Lower leg skin (tissue), 4 donors: ENCODE measurements at regions not wholly inside any gene's neighbourhood (a gene's known extent, or its start where the extent isn't known, plus 50 kb on each side); places are given as distances from the start of the nearest gene placed in this dataset.

Source experiments
- DNase-seq, 2 donors: peaks; one replicate each; pipeline ENCODE4 v3.0.0-alpha.2; 2019; ENCODE audit warnings: low spot score in 2 of 2
- H3K4me3 ChIP-seq: fragments of 200-600 bp; sonication (generic); 2 replicates; pipeline ENCODE4 v1.5.1; 2017; ENCODE audit warnings: mild to moderate bottlenecking, low read depth; ENCODE audit not compliant: poor library complexity, severe bottlenecking
- POLR2A ChIP-seq, 2 donors: fragments of 450-650 bp; IDR thresholded peaks; one replicate each; pipeline ENCODE4 v1.6.1; 2016 to 2017; ENCODE audit warnings: antibody characterized with exemption in 2 of 2, mild to moderate bottlenecking in 1 of 2, moderate library complexity in 1 of 2
- WGBS, 2 donors: methylation state at CpG; one replicate each; pipeline ENCODE4 v1.1.5; 2018; 5-methylcytosine and 5-hydroxymethylcytosine counted together
- intact Hi-C: fragments of 100-400 bp; cut with DNase I; formaldehyde crosslinking; loops from one replicate; pipeline ENCODE4 v1.15.0; 2023; ENCODE audit warnings: low total_unique reads
- TF ChIP-seq, protein P1 (sequence below), 3 donors: fragments of 450-650 bp; IDR thresholded peaks; one replicate each; pipeline ENCODE4 v1.5.1; 2016; ENCODE audit warnings: antibody characterized with exemption in 3 of 3, mild to moderate bottlenecking in 3 of 3, moderate library complexity in 2 of 3

GRCh38 chr6:163844357-163844756 is 429.8 kb downstream of the QKI start:
- WGBS, 2 donors: 92 to 93% methylated on average over 7 of the region's 7 CpGs
- intact Hi-C loops: no loop called here
- no peak for DNase-seq
- H3K4me3 ChIP-seq: no peak overlapping the region
- no peak for TF ChIP-seq POLR2A (IDR thresholded peaks at IDR 0.05)
- TF ChIP-seq, protein P1, sequence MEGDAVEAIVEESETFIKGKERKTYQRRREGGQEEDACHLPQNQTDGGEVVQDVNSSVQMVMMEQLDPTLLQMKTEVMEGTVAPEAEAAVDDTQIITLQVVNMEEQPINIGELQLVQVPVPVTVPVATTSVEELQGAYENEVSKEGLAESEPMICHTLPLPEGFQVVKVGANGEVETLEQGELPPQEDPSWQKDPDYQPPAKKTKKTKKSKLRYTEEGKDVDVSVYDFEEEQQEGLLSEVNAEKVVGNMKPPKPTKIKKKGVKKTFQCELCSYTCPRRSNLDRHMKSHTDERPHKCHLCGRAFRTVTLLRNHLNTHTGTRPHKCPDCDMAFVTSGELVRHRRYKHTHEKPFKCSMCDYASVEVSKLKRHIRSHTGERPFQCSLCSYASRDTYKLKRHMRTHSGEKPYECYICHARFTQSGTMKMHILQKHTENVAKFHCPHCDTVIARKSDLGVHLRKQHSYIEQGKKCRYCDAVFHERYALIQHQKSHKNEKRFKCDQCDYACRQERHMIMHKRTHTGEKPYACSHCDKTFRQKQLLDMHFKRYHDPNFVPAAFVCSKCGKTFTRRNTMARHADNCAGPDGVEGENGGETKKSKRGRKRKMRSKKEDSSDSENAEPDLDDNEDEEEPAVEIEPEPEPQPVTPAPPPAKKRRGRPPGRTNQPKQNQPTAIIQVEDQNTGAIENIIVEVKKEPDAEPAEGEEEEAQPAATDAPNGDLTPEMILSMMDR (IDR thresholded peaks at IDR 0.05): no peak

GRCh38 chr6:163843218-163843617 is 428.7 kb downstream of the QKI start:
- no peak for DNase-seq
- WGBS, 2 donors: 65 to 67% methylated on average over 3 of the region's 3 CpGs
- intact Hi-C loops: no loop called here
- TF ChIP-seq POLR2A (IDR thresholded peaks at IDR 0.05): no peak
- TF ChIP-seq, protein P1 (IDR thresholded peaks at IDR 0.05): no peak
- no peak overlapping the region for H3K4me3 ChIP-seq

GRCh38 chr6:163842467-163842866 is 427.9 kb downstream of the QKI start:
- no peak for DNase-seq
- no peak overlapping the region for H3K4me3 ChIP-seq
- intact Hi-C loops: no loop called here
- TF ChIP-seq, protein P1 (IDR thresholded peaks at IDR 0.05): no peak
- no peak for TF ChIP-seq POLR2A (IDR thresholded peaks at IDR 0.05)

GRCh38 chr6:163841733-163842132 is 427.2 kb downstream of the QKI start:
- TF ChIP-seq, protein P1 (IDR thresholded peaks at IDR 0.05): no peak
- no peak for TF ChIP-seq POLR2A (IDR thresholded peaks at IDR 0.05)
- 78 to 100% methylated on average over 1 to 3 of the region's 3 CpGs for WGBS, 2 donors
- H3K4me3 ChIP-seq: no peak overlapping the region
- intact Hi-C loops: no loop called here
- DNase-seq: no peak

DNA sequence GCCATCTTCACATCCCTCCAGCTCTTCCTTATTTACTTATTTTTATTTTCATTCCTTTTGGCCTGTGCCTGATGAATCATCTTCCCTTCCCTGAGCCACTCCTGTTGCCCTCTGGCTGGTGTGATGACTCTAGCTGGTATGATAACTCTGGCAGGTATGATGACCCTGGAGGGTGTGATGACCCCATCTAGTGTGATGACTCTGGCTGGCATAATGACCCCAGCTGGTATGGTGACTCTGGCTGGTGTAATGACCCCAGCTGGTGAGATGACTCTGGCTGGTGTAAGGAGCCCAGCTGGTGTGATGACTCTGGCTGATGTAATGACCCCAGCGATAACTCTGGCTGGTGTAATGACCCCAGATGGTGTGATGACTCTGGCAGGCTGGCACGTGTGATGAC is 426.8 kb downstream of the QKI start:
- TF ChIP-seq POLR2A (IDR thresholded peaks at IDR 0.05): no peak
- TF ChIP-seq, protein P1 (IDR thresholded peaks at IDR 0.05): no peak
- no peak overlapping the region for H3K4me3 ChIP-seq
- DNase-seq: no peak
- intact Hi-C loops: no loop called here
- WGBS, 2 donors: 0 to 60% methylated on average over 1 to 2 of the region's 2 CpGs

- 77 to 82% methylated on average over 3 of the region's 3 CpGs for WGBS, 2 donors
- TF ChIP-seq, protein P1 (IDR thresholded peaks at IDR 0.05): no peak
- H3K4me3 ChIP-seq: no peak overlapping the region
- DNase-seq: no peak
- intact Hi-C loops: no loop called here
These were observed 426.4 kb downstream of the QKI start for GRCh38 chr6:163840880-163841279.
